ENCODE measurements at regions not wholly inside any gene's neighbourhood (a gene's known extent, or its start where the extent isn't known, plus 50 kb on each side); places are given as distances from the start of the nearest gene placed in this dataset.

DNA sequence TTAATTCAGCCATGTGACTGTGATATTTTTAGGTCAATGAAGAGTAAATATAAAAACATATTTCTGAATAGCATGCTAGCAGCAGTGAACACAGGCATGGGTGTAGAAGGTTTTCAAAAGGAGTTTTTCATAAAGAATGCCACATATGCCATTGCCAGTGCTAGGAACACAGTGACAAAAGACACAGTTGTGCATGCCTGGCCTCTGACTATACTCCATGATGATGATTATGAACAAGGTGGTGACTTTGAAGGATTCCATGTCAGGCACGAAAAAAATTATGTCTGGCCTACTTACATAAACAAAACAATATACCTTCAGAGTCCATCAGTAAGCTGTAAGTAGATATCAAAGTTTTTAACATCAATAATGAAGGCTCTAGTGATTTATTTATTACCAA, 438.7 kb downstream of the TLE1 start:
- TF ChIP-seq EP300 (IDR thresholded peaks at IDR 0.05; ENCODE audit: low read depth): no peak
- TF ChIP-seq, protein P1, sequence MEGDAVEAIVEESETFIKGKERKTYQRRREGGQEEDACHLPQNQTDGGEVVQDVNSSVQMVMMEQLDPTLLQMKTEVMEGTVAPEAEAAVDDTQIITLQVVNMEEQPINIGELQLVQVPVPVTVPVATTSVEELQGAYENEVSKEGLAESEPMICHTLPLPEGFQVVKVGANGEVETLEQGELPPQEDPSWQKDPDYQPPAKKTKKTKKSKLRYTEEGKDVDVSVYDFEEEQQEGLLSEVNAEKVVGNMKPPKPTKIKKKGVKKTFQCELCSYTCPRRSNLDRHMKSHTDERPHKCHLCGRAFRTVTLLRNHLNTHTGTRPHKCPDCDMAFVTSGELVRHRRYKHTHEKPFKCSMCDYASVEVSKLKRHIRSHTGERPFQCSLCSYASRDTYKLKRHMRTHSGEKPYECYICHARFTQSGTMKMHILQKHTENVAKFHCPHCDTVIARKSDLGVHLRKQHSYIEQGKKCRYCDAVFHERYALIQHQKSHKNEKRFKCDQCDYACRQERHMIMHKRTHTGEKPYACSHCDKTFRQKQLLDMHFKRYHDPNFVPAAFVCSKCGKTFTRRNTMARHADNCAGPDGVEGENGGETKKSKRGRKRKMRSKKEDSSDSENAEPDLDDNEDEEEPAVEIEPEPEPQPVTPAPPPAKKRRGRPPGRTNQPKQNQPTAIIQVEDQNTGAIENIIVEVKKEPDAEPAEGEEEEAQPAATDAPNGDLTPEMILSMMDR (IDR thresholded peaks at IDR 0.05): no peak

Data from transverse colon (tissue), 3 donors.